Uterus (tissue), 2 donors: ENCODE measurements at regions not wholly inside any gene's neighbourhood (a gene's known extent, or its start where the extent isn't known, plus 50 kb on each side); places are given as distances from the start of the nearest gene placed in this dataset.
"Not testable (repeated sequence)": the region's sequence is repeated elsewhere in the genome, so short reads cannot be mapped to it uniquely, and the experiment has no call there.

Experiments
- POLR2A ChIP-seq, 2 donors: fragments of 450-650 bp; IDR thresholded peaks; one replicate each; pipeline ENCODE4 v1.6.1; 2016; ENCODE audit warnings: antibody characterized with exemption in 2 of 2, mild to moderate bottlenecking in 1 of 2, moderate library complexity in 1 of 2
- TF ChIP-seq, protein P1 (sequence below), 4 experiments: fragments of 200-600 bp in 2 of 4; fragments of 450-650 bp in 2 of 4; sonication (generic) in 2 of 4; IDR thresholded peaks; one replicate each; pipeline ENCODE4 v1.5.1; 2016 to 2019; ENCODE audit warnings: antibody characterized with exemption in 4 of 4, mild to moderate bottlenecking in 2 of 4, moderate library complexity in 1 of 4

DNA sequence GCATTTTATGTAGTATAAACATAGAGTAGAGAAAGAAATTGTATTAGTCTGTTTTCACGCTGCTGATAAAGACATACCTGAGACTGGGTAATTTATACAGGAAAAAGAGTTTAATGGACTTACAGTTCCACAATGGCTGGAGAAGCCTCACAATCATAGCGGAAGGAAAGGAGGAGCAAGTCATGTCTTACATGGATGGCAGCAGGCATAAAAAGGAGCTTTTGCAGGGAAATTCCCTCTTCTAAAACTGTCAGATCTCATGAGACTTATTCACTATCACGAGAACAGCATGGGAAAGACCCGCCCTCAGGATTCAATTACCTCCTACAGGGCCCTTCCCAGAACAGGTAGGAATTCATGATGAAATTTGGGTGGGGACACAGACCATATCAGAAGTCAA, 98.1 kb downstream of the ARRDC3 start:
- TF ChIP-seq, protein P1, sequence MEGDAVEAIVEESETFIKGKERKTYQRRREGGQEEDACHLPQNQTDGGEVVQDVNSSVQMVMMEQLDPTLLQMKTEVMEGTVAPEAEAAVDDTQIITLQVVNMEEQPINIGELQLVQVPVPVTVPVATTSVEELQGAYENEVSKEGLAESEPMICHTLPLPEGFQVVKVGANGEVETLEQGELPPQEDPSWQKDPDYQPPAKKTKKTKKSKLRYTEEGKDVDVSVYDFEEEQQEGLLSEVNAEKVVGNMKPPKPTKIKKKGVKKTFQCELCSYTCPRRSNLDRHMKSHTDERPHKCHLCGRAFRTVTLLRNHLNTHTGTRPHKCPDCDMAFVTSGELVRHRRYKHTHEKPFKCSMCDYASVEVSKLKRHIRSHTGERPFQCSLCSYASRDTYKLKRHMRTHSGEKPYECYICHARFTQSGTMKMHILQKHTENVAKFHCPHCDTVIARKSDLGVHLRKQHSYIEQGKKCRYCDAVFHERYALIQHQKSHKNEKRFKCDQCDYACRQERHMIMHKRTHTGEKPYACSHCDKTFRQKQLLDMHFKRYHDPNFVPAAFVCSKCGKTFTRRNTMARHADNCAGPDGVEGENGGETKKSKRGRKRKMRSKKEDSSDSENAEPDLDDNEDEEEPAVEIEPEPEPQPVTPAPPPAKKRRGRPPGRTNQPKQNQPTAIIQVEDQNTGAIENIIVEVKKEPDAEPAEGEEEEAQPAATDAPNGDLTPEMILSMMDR (IDR thresholded peaks at IDR 0.05) = not testable (repeated sequence)
- not testable (repeated sequence) for TF ChIP-seq POLR2A (IDR thresholded peaks at IDR 0.05)
